ENCODE measurements at regions not wholly inside any gene's neighbourhood (a gene's known extent, or its start where the extent isn't known, plus 50 kb on each side); places are given as distances from the start of the nearest gene placed in this dataset.

DNA sequence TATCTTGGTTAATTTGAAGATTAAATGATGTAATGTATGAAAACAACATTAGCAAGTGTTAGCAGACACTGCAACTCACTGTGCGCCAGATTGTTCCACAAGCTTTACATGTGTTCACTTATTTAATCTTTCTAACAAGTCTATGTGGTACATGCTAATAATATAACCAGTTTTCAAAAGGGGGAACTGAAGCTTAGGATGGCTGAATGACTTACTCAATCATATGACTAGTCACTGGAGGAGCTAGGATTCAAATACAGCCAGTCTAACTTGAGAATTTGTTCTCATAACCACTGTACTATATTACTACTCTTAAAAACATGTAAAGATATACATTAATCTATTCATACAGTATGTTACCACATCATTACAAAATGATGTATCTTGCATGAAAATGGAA, 60.5 kb upstream of the LRIG3 start:
- no peak overlapping the region for H3K4me3 ChIP-seq (ENCODE audit: low read length in 2 of 2)
- H3K9me3 ChIP-seq (ENCODE audit: control insufficient read depth in 2 of 2, insufficient read depth in 1 of 2, low read length in 1 of 2) = no peaks in the 10 kb centered on the region
- H3K4me1 ChIP-seq (ENCODE audit: control insufficient read depth in 2 of 2, insufficient read depth in 2 of 2, low read length in 2 of 2) = no peaks in the 10 kb centered on the region
- H3K36me3 ChIP-seq (ENCODE audit: control insufficient read depth in 2 of 2, insufficient read depth in 2 of 2, low read length in 1 of 2) = no peaks in the 10 kb centered on the region
- no peak overlapping the region for H3K27ac ChIP-seq (ENCODE audit: low read depth in 1 of 2, low read length in 1 of 2)
- 99% methylated on average over 1 of the region's 1 CpG for WGBS
- no peak for DNase-seq (ENCODE audit: low read depth in 6 of 9, low spot score in 9 of 9)
- no peaks in the 10 kb centered on the region for H3K27me3 ChIP-seq (ENCODE audit: control insufficient read depth in 2 of 2, insufficient read depth in 1 of 2, low read length in 1 of 2)

DNA sequence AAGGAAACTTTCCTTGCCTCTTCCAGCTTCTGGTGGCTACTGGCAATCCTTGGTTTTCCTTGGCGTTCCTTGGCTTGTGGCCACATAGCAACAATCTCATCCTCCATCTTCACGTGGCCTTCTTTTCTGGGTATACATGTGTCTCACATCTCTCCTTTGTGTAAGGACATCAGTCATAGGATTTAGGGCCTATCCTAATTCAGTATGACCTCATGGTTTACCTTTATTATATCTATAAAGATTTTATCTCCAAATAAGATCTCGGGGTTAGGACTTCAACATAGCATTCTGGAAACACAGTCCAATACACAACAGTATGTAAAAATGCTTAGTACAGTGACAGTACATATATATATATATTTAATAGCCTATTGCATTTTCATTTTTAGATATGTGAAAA, 58.4 kb upstream of the LRIG3 start:
- H3K27me3 ChIP-seq (ENCODE audit: control insufficient read depth in 2 of 2, insufficient read depth in 1 of 2, low read length in 1 of 2) = no peaks in the 10 kb centered on the region
- H3K27ac ChIP-seq (ENCODE audit: low read depth in 1 of 2, low read length in 1 of 2) = no peak overlapping the region
- H3K36me3 ChIP-seq (ENCODE audit: control insufficient read depth in 2 of 2, insufficient read depth in 2 of 2, low read length in 1 of 2) = no peaks in the 10 kb centered on the region
- no peaks in the 10 kb centered on the region for H3K4me1 ChIP-seq (ENCODE audit: control insufficient read depth in 2 of 2, insufficient read depth in 2 of 2, low read length in 2 of 2)
- 89% methylated on average over 3 of the region's 3 CpGs for WGBS
- DNase-seq (ENCODE audit: low read depth in 6 of 9, low spot score in 9 of 9) = no peak
- H3K9me3 ChIP-seq (ENCODE audit: control insufficient read depth in 2 of 2, insufficient read depth in 1 of 2, low read length in 1 of 2) = no peaks in the 10 kb centered on the region
- H3K4me3 ChIP-seq (ENCODE audit: low read length in 2 of 2) = no peak overlapping the region

DNA sequence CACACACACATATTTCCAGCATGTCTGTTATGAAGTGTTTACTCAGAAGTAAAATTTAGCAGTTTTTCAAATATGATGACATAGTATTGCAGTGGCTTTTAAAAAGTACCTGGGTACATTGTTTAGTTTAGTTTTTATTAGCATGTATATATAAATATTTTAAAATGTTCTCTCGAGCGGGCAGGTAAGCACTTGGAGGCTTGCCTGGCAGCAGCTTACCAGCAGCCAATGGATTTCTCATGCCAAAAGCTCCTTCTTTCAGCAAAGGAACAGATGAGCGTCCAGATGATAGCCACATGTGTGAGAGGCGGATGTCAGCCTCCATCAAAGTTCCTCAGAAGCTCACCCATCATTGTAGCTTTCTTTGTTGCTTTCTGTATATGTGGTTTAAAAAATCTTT, 57.2 kb upstream of the LRIG3 start:
- Histone ChIP-seq H3K4me1 (ENCODE audit: control insufficient read depth in 2 of 2, insufficient read depth in 2 of 2, low read length in 2 of 2) (no peaks in the 10 kb centered on the region), H3K9me3 (ENCODE audit: control insufficient read depth in 2 of 2, insufficient read depth in 1 of 2, low read length in 1 of 2) (no peaks in the 10 kb centered on the region), H3K27me3 (ENCODE audit: control insufficient read depth in 2 of 2, insufficient read depth in 1 of 2, low read length in 1 of 2) (no peaks in the 10 kb centered on the region), H3K27ac (ENCODE audit: low read depth in 1 of 2, low read length in 1 of 2) (no peak overlapping the region), H3K36me3 (ENCODE audit: control insufficient read depth in 2 of 2, insufficient read depth in 2 of 2, low read length in 1 of 2) (no peaks in the 10 kb centered on the region), H3K4me3 (ENCODE audit: low read length in 2 of 2) (no peak overlapping the region)
- DNase-seq (ENCODE audit: low read depth in 6 of 9, low spot score in 9 of 9) = no peak
- WGBS = 96% methylated on average over 4 of the region's 4 CpGs

DNA sequence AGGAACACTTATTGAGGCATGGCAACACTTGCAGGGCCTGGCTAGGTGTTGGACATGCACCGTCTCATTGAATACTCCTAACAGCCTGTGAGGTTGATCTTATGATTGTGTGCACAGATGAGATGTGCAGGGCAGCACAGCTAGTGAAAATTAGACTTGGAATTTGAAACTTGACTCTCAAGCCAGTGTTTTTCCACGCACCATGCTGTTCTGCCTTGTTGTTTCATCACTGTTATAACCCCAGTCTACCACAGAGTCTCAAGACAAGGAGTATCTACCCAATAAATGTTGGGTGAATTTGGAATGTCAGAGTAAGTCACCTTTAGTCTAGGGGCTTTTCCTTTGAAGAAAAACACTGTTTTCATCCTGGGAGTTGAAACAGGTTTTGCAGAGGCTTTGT, 55.8 kb upstream of the LRIG3 start:
- 83% methylated on average over 2 of the region's 2 CpGs for WGBS

More for the DNA sequence above, 55.8 kb upstream of the LRIG3 start:
- no peaks in the 10 kb centered on the region for H3K27me3 ChIP-seq (ENCODE audit: control insufficient read depth in 2 of 2, insufficient read depth in 1 of 2, low read length in 1 of 2)
- H3K36me3 ChIP-seq (ENCODE audit: control insufficient read depth in 2 of 2, insufficient read depth in 2 of 2, low read length in 1 of 2) = no peaks in the 10 kb centered on the region
- no peak for DNase-seq (ENCODE audit: low read depth in 6 of 9, low spot score in 9 of 9)
- no peak overlapping the region for H3K4me3 ChIP-seq (ENCODE audit: low read length in 2 of 2)
- no peaks in the 10 kb centered on the region for H3K4me1 ChIP-seq (ENCODE audit: control insufficient read depth in 2 of 2, insufficient read depth in 2 of 2, low read length in 2 of 2)
- no peak overlapping the region for H3K27ac ChIP-seq (ENCODE audit: low read depth in 1 of 2, low read length in 1 of 2)
- H3K9me3 ChIP-seq (ENCODE audit: control insufficient read depth in 2 of 2, insufficient read depth in 1 of 2, low read length in 1 of 2) = no peaks in the 10 kb centered on the region

Measured in thymus (tissue), 11 donors.